HUDEP-2 (cell line): ENCODE measurements at regions not wholly inside any gene's neighbourhood (a gene's known extent, or its start where the extent isn't known, plus 50 kb on each side); places are given as distances from the start of the nearest gene placed in this dataset.
"Not testable (repeated sequence)": the region's sequence is repeated elsewhere in the genome, so short reads cannot be mapped to it uniquely, and the experiment has no call there.

Experiments
- DNase-seq, 76 experiments: peaks; one replicate each; lab custom pipeline; 2025; ENCODE audit not compliant: unreplicated experiment in 76 of 76; lab: John Stamatoyannopoulos, UW

DNA sequence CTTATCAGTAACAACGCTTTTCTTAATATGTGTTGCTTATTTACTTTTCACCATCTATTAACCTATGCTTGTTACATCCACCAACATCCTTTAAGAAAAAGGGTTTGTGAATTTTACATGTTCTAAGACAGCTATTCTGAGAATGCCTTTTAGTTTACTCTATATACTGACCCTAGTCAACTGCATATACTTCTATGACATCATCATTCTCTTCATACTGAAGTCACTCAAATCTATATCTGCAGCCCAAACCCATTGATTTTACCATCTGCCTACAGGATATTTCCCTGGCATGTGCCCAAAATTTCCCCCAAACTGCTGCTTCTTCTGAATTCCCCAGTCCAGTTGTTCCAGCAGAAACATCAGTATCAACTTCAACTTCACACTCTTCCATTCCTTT lies 94.6 kb upstream of the FAM204A start:
- no peak for DNase-seq

DNA sequence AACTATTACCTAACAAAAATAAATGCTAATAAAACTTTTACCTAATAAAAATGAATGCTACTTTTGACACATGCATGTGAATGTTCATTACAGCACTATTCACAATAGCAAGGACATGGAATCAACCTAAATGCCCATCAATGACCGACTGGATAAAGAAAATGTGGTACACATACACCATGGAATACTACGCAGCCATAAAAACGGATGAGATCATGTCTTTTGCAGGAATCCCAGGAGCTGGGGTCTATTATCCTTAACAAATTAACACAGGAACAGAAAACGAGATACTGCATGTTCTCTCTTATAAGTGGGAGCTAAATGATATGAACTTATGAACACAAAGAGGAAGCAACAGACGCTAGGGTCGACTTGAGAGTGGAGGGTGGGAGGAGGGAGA lies 88.1 kb upstream of the FAM204A start:
- DNase-seq, result no peak

DNA sequence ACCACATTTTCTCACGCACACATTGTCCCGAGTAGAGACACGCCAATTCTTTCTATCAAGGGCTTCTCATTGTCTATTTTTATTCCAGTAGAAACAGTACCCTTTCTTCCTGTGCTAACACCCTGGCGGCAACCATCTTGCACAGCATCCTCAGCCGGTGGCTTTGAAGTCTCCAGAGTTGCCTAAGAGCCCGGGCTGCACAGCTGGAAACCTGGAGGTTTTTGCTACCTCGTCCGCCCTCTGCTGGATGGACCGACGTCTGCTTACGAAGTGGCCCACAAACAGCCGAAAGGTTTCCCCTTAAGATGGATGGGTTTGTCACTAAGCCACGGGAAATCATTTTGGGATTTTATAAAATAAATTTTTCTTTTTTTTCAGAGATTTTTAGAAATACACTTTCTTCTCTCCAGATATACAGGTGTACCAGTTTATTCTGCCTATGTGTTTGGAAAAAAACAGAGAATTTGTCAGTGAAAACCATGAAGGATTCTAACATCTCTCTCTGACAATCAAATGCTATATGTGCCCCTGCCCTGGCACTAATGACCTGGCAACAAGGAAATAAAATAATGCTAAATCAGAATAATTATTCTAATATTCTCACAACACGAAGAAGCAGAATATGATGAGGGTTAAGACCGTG lies 81.8 kb upstream of the FAM204A start:
- peak in 56 of 76 experiments; percentile 1 to 77 (median 34) for DNase-seq

DNA sequence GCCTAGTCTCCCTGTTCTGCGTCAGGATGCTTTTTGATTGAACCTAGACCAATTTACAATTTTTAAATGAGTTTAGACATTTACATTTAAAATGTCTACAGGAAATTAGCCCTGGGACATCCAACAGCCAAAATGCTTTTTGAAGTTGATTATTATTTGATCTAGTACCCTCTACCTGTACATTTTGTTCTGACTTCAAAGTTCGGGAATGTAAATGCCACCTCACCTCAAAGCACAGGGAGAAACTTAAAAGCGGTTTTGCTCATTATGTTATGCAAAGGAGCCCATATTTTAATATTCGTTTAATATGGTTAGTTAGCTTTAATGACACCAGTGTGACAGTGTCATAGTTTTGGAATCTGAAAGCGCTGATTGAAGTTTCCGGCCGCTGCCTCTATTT lies 80.1 kb upstream of the FAM204A start:
- no peak for DNase-seq

DNA sequence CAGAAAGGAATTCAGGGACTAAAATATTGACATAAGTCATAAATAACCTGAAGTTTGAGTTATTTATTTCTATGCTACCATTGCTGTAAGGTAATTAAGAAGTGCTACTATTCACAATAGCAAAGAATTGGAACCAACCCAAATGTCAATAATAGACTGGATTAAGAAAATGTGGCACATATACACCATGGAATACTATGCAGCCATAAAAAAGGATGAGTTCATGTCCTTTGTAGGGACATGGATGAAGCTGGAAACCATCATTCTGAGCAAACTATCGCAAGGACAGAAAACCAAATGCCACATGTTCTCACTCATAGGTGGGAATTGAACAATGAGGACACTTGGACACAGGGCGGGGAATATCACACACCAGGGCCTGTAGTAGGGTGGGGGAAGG lies 77.9 kb upstream of the FAM204A start:
- not testable (repeated sequence) for DNase-seq

DNA sequence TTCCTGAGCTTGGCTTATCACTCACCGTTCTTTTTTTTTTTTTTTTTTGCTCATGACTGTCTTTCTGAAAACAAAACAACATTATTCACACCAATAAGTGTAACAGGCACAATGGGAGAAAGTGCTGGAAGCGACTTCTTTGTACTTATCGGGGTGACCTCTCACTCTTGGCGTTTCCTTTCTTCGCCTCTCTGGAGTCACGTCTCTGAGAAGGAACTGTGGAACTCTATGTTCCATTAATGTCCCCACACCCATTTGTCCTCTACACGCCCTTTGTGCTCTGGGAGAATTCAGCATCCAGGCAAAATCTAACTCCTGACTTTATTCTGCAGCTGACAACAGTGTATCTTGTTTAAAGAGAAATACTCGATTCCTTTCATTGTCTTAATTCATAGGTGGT lies 70.8 kb upstream of the FAM204A start:
- no peak for DNase-seq

DNA sequence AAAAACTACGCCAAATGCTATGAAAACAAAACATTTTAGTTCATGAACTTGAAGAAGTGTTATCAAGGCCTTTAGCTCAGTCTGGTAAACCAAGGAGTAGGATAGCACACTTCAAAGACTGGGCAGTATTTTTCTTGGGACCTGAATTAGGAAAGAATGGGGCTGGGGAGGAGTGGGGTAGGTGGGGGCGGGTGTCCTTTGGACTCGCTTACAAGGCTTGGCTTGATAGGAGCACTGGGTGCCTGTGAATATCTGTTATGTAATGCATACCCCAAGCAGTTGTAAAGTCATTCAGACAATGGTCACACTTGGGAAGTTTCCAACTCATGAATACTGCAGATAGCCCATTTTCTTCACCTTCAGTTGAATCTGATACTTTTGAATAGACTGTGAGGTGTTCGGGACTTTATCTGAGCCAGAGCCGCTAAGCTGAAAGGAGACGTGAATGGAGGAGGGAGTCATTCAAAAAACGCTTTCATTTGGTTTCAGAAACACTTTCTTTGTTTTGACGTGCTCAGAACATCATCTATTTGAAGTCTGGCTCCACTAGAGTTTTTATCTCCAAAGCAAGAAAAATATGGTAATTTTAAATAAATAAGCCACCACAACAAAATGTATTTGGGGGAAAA lies 70.1 kb upstream of the FAM204A start:
- no peak for DNase-seq

DNA sequence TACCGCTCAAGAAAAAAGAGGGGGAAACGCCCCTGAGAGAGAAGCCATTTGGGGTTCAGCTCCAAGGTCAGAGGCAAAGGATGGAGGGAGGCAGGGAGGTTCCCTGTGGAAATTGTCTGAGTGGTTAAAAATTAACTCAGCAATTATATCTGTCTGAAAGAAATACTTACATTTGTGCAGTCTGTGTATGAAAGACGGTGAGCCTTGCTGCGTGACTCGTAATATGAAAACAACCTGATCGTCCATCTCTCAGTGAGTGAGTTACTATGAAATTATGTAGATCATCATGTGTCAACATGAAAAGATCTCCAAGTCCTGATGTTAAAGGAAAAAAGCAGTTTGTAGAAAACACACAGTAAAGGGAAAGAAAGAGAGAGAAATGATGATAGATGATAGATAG lies 67.2 kb upstream of the FAM204A start:
- no peak for DNase-seq

DNA sequence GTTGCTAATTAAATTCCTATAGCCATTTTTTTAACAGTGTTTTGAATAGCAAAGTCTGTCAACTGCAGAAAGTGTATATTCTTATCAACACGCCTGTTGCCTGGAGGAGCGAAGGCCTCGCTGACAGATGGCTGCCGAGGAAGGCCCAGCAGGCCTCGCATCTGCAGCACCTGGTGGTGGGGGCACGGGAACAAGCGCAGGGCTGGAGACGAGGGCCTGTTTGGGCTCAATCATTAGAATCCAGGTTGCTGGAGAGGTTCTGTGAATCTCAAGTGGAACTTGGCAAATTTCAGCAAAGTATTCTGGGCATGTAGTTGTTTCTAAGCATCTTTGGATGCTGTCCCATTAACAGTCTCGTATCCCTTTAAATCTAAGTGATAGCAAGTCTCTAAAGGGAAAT lies 66.1 kb upstream of the FAM204A start:
- DNase-seq, result no peak

DNA sequence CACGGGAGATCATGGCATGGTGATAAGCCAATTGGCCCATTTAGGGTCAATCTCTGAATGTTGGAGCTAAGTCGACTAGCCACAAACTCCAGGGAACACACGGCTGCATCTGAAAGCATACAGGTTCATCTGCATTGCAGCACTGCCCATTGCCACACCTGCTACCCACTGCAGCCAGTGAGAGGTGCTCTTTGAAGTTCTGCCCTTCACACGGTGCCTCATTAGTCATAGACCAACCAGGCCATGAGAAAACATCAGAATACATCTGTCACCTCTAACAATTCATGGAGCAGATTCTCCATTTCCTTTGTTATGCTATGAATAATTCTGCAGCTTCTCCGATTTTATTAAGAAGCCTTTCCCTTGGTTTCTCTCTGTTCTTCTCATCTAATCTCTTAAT lies 65.7 kb upstream of the FAM204A start:
- DNase-seq, result no peak

DNA sequence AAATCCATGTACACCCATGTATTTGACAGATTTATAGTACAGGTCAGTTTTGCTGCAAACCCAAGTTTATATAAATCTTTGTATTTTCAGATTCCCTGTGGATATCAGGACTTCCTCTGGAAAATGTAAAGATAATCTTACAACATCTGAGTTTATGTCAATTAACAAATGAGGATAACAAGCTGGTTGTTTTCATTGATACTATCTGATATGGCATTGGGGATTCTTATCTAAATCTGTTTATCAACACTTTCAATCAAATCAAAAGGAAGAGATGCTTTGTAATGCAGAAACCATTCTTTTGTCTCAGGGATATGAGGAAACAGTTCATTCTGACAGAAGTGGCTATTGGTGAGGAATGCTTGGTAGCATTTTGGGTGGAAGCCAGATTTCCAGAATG lies 64.9 kb upstream of the FAM204A start:
- DNase-seq, result no peak

DNA sequence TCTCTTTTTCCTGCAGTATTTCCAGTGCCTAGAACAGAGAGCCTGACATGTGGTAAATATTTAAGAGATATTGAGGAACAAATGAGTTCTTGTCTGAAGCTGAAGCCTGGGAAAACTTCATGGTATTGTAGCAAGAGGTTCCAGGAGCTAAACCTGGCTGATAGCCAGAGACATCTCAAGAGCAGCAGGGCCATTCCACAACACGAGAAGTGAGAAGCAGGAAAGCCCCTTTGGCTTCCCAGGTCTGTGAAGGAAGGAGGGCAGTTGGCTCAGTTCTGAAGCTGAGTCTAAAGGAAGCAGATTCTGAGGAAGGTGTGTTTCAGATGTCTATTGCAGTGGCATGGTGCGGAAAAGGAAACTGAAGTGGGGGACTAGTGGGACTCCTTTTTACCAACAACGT lies 63.8 kb upstream of the FAM204A start:
- DNase-seq, result no peak

DNA sequence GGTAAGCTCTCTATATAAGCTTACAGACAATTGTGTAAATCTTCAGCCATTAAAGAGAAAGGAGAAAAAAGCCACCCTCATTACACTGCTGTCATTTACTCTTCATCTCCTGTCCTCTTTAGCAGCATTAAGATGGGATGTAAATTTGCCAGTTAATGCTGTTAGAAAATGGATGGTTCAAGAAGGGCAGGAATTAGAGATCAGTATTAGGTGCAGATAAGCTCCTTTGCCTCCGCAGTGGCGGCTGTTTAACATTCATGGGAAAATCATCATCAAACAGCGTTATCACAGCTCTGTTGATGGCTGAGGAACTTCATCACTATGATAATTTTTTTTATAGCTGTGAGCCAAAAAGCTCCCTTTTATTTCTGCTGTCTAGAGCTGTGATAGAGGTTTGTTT lies 61.8 kb upstream of the FAM204A start:
- no peak for DNase-seq

DNA sequence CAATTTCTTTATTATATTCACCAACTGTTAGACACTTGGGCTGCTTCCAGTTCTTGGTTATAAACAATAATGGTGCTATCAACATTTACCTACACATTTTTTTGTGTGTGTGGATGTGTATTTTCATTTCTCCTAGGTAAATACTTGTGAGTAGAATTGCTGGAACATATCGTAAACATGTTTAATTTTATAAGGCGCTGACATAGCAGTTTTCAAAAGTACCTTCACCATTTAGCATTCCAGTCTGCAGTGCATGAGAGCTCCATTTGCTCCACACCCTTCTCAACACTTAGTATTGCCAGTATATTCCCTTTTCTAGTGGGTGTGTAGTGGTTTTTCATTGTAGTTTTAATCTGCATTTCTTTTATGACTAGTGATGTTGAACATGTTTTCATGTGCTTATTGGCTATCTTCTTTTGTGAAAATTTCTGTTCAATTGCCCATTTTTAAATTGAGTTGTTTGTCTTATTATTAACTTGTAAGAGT lies 59.6 kb upstream of the FAM204A start:
- DNase-seq, result no peak

DNA sequence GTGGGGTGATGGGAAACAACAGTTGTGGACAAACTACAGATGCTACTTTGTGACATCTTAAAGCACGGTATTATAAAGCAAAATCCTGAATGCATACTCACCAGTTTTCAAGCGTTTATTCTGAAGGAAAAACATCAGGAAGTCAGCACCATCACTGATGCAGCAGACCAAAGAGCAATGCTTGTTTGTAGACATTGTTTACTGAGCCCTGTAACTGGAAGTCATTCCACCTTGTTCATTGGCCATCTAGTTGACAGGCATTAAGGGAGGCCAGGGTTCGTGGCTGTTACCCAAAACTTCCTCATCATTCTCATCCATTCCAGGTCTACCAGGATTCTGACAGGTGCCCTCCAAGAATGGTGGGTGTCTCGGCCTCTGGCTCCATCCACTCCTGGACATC lies 55.3 kb upstream of the FAM204A start:
- no peak for DNase-seq

DNA sequence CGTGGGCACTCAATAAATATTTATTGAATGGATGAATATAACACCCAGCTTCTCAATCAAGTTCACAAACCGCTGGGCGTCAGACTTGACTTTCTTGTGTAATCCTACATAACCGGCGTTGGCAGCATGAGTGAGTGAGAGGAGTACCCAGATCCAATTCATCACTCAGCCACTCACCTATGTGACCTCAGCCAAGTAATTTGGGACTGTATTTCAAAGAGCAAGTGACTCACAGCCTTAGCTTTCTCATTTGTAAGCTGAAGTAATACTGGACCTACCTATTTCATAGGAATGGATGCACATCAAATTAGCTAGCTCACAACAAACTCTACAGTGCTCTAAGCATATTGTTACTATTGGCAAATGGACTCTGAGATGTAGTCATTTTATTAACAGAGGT lies 53.8 kb upstream of the FAM204A start:
- DNase-seq, result no peak

DNA sequence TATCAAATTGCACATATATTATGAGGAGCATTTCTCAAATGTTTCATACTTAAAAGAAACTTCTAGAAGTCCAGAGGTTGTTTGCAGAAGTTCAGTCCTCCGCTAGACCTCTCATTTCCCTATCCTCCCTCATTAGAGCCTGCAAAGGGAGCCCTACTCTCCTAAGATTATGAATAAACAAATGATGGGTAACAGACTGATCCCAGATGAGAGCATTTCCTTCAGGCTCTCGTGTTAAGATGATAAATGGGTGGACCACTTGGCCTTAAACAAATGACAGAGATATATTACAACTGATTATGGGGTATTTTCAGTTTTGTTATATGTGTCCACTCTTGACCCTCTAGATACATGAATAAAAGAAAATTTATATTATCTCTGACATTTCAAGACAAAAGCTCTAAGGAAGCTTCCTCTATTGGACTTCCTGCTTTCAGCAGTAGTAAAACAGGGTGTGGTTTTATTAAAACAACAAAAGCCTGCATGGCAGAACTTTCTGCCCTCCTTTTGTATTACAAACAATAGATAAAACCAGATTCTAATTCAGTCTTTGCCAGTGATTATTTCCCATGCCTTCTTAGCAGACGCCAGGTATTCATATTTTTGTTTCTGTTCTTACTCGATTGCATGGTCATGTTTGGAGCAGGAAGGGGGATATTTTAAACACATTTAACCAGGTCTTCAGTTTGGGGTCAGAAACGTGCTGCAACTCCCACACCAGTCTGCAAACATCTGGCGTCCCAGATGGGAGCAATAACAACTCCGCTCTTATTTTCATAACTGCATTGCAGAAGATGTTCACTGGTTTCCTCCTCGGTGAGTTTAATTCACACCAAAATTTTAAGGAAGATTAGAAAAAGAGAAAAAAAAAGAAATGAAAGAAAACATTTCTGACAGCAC lies 52.4 kb upstream of the FAM204A start:
- no peak for DNase-seq

DNA sequence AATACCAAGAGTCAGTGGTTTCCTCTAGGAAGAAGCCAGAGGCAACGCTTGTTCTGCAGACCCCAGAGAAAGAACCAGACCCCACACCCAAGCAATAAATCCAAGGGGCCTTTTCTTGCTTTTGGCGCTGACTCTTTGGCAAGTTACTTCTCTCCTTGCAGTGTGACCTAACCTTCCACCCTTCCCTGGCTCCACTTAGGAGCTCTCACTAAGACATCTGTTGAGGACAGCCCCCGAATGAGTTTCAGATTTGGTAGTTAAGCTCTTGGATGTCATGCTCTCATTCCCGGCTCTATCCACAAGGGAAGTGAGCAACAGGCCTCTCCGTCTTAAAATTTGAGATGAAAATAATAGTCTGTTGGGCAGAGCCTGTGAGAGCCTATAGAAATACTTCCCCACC lies 50.6 kb upstream of the FAM204A start:
- no peak for DNase-seq
